ENCODE measurements at regions not wholly inside any gene's neighbourhood (a gene's known extent, or its start where the extent isn't known, plus 50 kb on each side); places are given as distances from the start of the nearest gene placed in this dataset.
"Not testable (repeated sequence)": the region's sequence is repeated elsewhere in the genome, so short reads cannot be mapped to it uniquely, and the experiment has no call there.

- ATAC-seq (ENCODE audit: low FRiP score): no peak
These were observed 109.1 kb downstream of the C17orf67 start for GRCh38 chr17:56724664-56725063.

GRCh38 chr17:56725144-56725543, 108.6 kb downstream of the C17orf67 start:
- no peak for ATAC-seq (ENCODE audit: low FRiP score)
- no peak for TF ChIP-seq CTCF (IDR thresholded peaks at IDR 0.05)
- no peak for DNase-seq (ENCODE audit: low spot score)

More at GRCh38 chr17:56724664-56725063, 109.1 kb downstream of the C17orf67 start:
- no peak for TF ChIP-seq CTCF (IDR thresholded peaks at IDR 0.05)
- DNase-seq (ENCODE audit: low spot score): no peak

GRCh38 chr17:56727876-56728617, 105.7 kb downstream of the C17orf67 start:
- no peak for TF ChIP-seq CTCF (IDR thresholded peaks at IDR 0.05)
- DNase-seq (ENCODE audit: low spot score): no peak
- ATAC-seq (ENCODE audit: low FRiP score): no peak

GRCh38 chr17:56731096-56731495, 102.6 kb downstream of the C17orf67 start:
- DNase-seq (ENCODE audit: low spot score); ATAC-seq (ENCODE audit: low FRiP score): not testable (repeated sequence)

- ATAC-seq (ENCODE audit: low FRiP score) (no peak), DNase-seq (ENCODE audit: low spot score) (no peak)
- TF ChIP-seq CTCF (IDR thresholded peaks at IDR 0.05): no peak
These were observed 99.9 kb downstream of the C17orf67 start for GRCh38 chr17:56733833-56734232.

GRCh38 chr17:56735842-56736241, 97.9 kb downstream of the C17orf67 start:
- ATAC-seq (ENCODE audit: low FRiP score) (no peak), DNase-seq (ENCODE audit: low spot score) (no peak)
- TF ChIP-seq CTCF (IDR thresholded peaks at IDR 0.05): no peak

- DNase-seq (ENCODE audit: low spot score): no peak
- no peak for ATAC-seq (ENCODE audit: low FRiP score)
- no peak for TF ChIP-seq CTCF (IDR thresholded peaks at IDR 0.05)
These were observed 96.1 kb downstream of the C17orf67 start for GRCh38 chr17:56737421-56738161.
